Cardiac fibroblast (primary cell): ENCODE measurements at regions not wholly inside any gene's neighbourhood (a gene's known extent, or its start where the extent isn't known, plus 50 kb on each side); places are given as distances from the start of the nearest gene placed in this dataset.

ENCODE experiments used
- DNase-seq, 2 donors: peaks; one replicate each; pipeline versions ENCODE4 v3.0.0 to v3.0.0-alpha.2; 2010; ENCODE audit warnings: low read depth in 2 of 2
- H3K4me3 ChIP-seq, 2 donors: replicated peaks in 1 of 2; 1 replicate in 1 of 2; 2 replicates in 1 of 2; pipeline ENCODE4 v1.5.1; 2011; ENCODE audit warnings: low read depth in 2 of 2, low read length in 2 of 2, mild to moderate bottlenecking in 2 of 2, moderate library complexity in 1 of 2
- CTCF ChIP-seq: IDR thresholded peaks from one replicate; pipeline ENCODE4 v1.5.1; 2011; ENCODE audit warnings: low read depth, mild to moderate bottlenecking, low read length, inconsistent platforms

- DNase-seq = no peak
- no peak for TF ChIP-seq CTCF
- H3K4me3 ChIP-seq = no peak overlapping the region
These were observed 149.8 kb upstream of the ITGA4 start for GRCh38 chr2:181307203-181307991.

DNA sequence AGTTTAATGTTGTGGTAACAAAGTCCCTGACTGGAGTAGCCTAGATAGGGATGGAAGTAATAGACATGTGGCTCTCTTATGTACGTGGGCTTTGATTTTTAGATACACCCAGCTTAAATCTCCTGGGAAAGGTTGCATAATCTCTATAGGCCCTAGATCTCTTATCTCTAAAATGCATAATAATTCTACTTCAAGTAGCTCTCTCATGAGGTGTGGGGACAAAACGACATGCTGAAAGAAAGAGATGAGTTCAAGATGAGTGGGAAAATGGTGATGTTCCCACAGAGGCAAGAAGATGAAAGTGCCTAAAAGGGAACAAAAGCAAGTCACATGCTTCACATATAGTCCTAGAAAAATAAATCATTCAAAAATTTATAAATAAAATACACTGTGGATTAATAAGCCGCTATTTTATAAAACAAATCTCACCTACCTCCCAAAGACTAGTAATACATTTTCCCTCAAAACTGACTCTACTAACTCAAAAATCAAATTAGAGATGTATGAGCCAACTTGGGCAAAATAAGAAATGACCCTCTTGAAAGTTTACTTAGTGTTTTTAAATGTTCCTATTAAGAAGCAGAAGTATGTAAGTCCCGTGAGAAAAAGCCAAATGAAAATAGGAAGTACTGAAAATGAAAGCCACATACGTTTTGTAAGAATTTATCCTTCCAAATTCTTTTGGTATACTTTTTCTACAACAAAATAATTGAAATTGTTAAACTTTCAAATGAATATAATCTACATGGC is 148.2 kb upstream of the ITGA4 start:
- H3K4me3 ChIP-seq = no peak overlapping the region
- peak in 1 of 2 donors; percentile 13 for DNase-seq
- TF ChIP-seq CTCF = no peak

DNA sequence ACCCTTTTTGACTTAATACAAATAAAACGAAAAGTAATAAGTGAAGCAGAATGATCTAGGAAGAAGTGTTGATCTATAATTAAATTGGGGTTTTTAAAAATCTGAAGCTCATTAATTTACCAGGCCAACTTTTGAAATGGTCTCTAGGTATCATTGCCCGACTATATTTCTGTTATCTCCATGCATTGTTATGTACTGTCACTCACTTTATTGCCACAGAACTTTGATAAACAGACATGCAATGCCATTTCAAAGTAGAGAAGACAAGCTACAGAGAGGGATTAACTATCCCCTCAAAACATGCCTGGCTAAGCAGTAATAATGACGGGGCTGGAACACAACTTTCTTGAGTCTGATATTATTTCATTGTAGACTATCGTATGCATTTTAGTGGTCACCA is 147.6 kb upstream of the ITGA4 start:
- TF ChIP-seq CTCF = no peak
- no peak overlapping the region for H3K4me3 ChIP-seq
- DNase-seq = no peak

- TF ChIP-seq CTCF = no peak
- no peak for DNase-seq
- no peak overlapping the region for H3K4me3 ChIP-seq
These were observed 146.2 kb upstream of the ITGA4 start for GRCh38 chr2:181310967-181311366.

GRCh38 chr2:181311837-181312236 is 145.3 kb upstream of the ITGA4 start:
- DNase-seq = no peak
- TF ChIP-seq CTCF = no peak
- H3K4me3 ChIP-seq = no peak overlapping the region

DNA sequence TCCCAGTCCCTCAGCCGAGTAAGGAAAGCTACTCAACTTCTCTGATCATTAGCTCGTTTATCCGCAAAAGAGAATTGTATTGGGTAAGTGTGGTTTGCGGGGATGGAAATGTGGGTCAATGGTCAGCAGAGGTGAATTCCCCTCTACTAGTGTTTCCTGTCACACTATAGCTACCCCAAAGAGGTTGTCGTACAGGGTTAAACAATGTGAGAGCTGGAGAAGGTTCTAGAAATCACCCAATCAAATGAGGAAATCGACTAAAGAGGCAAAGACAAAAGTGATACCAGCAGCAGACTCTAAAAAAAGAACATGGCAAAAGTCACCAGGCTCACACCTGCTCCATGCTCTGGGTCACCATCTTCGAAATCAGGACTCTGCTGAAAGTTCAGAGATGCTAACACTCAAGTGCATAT is 144.7 kb upstream of the ITGA4 start:
- DNase-seq = no peak
- TF ChIP-seq CTCF = no peak
- H3K4me3 ChIP-seq = no peak overlapping the region
